ENCODE measurements at regions not wholly inside any gene's neighbourhood (a gene's known extent, or its start where the extent isn't known, plus 50 kb on each side); places are given as distances from the start of the nearest gene placed in this dataset.

DNA sequence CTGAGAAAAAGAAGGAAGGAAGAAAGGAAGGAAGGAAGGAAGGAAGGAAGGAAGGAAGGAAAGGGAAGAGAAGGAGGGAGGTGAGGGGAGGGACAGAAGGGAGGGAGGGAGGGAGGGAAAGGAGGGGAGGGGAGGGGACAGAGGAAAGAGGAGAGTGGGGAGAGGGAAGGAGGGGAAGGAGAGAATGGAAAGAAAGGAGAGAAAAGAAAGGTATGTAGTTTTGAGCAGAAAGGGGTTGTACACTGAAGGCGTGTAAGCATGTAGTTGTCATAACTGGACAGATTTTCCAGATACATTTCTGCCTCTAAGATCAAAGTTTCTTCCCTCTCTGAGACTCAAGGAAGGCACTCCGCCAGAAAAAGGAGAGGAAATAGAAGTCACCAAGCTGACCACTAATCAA lies 113.4 kb upstream of the KBTBD8 start:
- Histone ChIP-seq H3K4me3 (ENCODE audit: severe bottlenecking) (no peak overlapping the region), H3K4me1 (ENCODE audit: insufficient read depth, poor library complexity, severe bottlenecking) (no peaks in the 10 kb centered on the region), H3K27me3 (ENCODE audit: insufficient read depth, poor library complexity, severe bottlenecking) (no peaks in the 10 kb centered on the region), H3K9me3 (ENCODE audit: severe bottlenecking) (no peaks in the 10 kb centered on the region), H3K27ac (ENCODE audit: poor library complexity, severe bottlenecking) (no peak overlapping the region), H3K36me3 (ENCODE audit: low read depth) (no peaks in the 10 kb centered on the region)
- DNase-seq (ENCODE audit: low spot score) (no peak), ATAC-seq (ENCODE audit: low read depth) (no peak)
- TF ChIP-seq, protein P1, sequence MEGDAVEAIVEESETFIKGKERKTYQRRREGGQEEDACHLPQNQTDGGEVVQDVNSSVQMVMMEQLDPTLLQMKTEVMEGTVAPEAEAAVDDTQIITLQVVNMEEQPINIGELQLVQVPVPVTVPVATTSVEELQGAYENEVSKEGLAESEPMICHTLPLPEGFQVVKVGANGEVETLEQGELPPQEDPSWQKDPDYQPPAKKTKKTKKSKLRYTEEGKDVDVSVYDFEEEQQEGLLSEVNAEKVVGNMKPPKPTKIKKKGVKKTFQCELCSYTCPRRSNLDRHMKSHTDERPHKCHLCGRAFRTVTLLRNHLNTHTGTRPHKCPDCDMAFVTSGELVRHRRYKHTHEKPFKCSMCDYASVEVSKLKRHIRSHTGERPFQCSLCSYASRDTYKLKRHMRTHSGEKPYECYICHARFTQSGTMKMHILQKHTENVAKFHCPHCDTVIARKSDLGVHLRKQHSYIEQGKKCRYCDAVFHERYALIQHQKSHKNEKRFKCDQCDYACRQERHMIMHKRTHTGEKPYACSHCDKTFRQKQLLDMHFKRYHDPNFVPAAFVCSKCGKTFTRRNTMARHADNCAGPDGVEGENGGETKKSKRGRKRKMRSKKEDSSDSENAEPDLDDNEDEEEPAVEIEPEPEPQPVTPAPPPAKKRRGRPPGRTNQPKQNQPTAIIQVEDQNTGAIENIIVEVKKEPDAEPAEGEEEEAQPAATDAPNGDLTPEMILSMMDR (IDR thresholded peaks at IDR 0.05; ENCODE audit: poor library complexity, severe bottlenecking), result no peak

DNA sequence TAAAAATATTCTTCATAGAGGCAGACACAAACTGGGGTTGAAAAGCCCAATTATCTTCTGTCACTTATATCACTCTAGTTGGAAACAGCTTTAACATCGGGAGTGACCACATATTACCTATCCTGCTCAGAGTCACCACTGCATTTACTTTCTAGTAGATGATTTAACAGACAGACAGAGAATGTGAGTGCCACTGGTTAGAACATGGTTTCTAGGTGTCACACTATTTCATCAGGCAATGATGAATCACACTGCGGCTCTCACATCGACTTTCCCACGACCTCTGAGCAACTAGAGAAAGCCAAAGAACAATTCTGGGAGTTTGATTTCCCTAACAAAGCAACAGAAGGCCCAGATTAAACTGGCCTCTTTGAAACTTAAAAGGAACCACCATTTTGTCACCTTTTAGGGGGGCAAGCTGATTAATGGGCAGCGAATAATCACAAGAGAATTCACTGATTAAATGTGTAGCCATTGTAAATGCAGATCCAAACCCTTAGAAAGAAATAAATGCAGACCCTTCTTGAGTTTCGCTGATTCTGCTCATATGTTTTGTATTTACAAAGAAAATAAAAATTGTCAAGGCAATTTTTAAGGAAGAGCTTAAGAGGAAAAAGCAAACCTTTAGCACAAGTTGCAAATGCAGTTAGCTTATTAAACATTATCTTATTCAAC lies 112.6 kb upstream of the KBTBD8 start:
- ATAC-seq (ENCODE audit: low read depth) (peak; percentile 57), DNase-seq (ENCODE audit: low spot score) (no peak)
- Histone ChIP-seq H3K4me3 (ENCODE audit: severe bottlenecking) (no peak overlapping the region), H3K9me3 (ENCODE audit: severe bottlenecking) (no peaks in the 10 kb centered on the region), H3K27ac (ENCODE audit: poor library complexity, severe bottlenecking) (no peak overlapping the region), H3K36me3 (ENCODE audit: low read depth) (no peaks in the 10 kb centered on the region), H3K4me1 (ENCODE audit: insufficient read depth, poor library complexity, severe bottlenecking) (no peaks in the 10 kb centered on the region), H3K27me3 (ENCODE audit: insufficient read depth, poor library complexity, severe bottlenecking) (no peaks in the 10 kb centered on the region)
- TF ChIP-seq, protein P1 (IDR thresholded peaks at IDR 0.05; ENCODE audit: poor library complexity, severe bottlenecking), result no peak

DNA sequence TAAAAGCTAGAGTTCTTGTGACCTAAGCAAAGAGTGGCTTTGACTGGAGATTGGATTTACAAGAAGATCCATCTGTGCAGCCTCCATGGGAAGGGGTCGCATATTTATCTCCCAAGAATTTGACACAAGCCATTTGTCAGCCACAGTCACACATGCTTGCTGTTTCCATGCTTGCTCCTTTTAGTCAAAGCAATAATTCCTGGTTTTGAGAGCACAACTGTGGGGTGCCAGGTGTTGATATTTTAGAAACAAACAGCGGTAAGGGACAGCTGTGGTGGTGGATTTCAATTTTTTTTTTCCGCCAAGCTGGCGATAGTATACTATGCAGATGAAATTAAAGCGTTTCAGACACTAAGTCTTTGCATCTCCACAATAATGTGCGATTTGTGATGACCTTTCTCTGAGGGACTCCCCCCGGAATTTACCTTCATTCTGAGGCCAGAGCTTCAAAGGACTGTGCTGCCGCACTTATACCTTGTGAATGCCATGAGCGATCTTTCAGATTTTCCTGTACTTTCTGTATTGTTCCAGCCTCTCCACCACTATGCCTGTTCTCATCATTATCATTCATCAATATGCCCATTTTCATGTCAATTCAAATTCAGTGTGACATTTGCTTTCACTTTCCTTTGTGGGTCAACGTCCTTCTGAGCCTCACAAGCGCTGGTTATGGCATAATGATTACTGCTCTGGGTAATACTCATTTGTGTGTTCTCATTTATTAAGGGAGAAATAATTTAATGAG lies 108.2 kb upstream of the KBTBD8 start:
- H3K36me3 ChIP-seq (ENCODE audit: low read depth), result no peaks in the 10 kb centered on the region
- no peak for DNase-seq (ENCODE audit: low spot score)
- TF ChIP-seq, protein P1 (IDR thresholded peaks at IDR 0.05; ENCODE audit: poor library complexity, severe bottlenecking), result no peak
- no peak for ATAC-seq (ENCODE audit: low read depth)
- no peak overlapping the region for H3K4me3 ChIP-seq (ENCODE audit: severe bottlenecking)
- no peak overlapping the region for H3K27ac ChIP-seq (ENCODE audit: poor library complexity, severe bottlenecking)
- H3K4me1 ChIP-seq (ENCODE audit: insufficient read depth, poor library complexity, severe bottlenecking), result no peaks in the 10 kb centered on the region
- no peaks in the 10 kb centered on the region for H3K27me3 ChIP-seq (ENCODE audit: insufficient read depth, poor library complexity, severe bottlenecking)
- no peaks in the 10 kb centered on the region for H3K9me3 ChIP-seq (ENCODE audit: severe bottlenecking)

DNA sequence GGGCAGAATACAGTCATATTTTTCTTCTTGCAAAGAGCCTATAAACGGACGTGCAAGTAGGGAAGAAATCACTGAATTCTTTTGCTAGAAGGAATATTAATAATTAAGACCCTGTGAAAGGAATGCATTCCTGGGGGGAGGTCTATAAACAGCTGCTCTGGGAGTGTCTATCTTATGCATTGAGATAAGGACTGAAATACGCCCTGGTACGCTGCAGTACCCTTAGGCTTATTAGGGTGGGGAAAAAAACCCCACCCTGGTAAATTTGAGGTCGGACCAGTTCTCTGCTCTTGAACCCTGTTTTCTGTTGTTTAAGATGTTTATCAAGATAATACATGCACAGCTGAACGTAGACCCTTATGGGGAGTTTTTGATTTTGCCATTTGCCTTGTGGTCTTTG lies 100.0 kb upstream of the KBTBD8 start:
- Histone ChIP-seq H3K4me3 (ENCODE audit: severe bottlenecking) (no peak overlapping the region), H3K36me3 (ENCODE audit: low read depth) (no peaks in the 10 kb centered on the region), H3K9me3 (ENCODE audit: severe bottlenecking) (no peaks in the 10 kb centered on the region), H3K4me1 (ENCODE audit: insufficient read depth, poor library complexity, severe bottlenecking) (no peaks in the 10 kb centered on the region), H3K27ac (ENCODE audit: poor library complexity, severe bottlenecking) (no peak overlapping the region), H3K27me3 (ENCODE audit: insufficient read depth, poor library complexity, severe bottlenecking) (no peaks in the 10 kb centered on the region)
- ATAC-seq (ENCODE audit: low read depth) (no peak), DNase-seq (ENCODE audit: low spot score) (no peak)
- TF ChIP-seq, protein P1 (IDR thresholded peaks at IDR 0.05; ENCODE audit: poor library complexity, severe bottlenecking), result no peak

DNA sequence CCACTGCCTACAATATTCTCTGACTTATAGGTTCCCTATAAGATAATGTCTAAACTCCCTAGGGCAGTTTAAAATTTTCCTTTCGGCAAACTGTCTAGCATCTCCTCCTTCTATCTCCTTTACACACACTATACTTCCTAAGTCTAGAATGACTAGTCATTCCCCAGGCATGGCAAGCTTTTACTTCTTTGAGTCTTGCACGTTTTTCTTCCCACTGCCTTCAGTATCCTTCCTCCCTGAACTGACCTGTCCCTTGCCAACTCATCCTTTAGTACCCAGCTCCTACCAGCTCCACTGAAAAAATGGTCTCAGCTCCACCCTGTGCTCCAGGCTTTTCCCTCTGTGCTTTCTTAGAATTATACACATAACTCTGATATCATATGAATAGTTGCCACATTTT lies 93.8 kb upstream of the KBTBD8 start:
- DNase-seq (ENCODE audit: low spot score), result no peak
- TF ChIP-seq, protein P1 (IDR thresholded peaks at IDR 0.05; ENCODE audit: poor library complexity, severe bottlenecking), result no peak
- no peak overlapping the region for H3K27ac ChIP-seq (ENCODE audit: poor library complexity, severe bottlenecking)
- no peaks in the 10 kb centered on the region for H3K9me3 ChIP-seq (ENCODE audit: severe bottlenecking)
- no peaks in the 10 kb centered on the region for H3K36me3 ChIP-seq (ENCODE audit: low read depth)
- no peaks in the 10 kb centered on the region for H3K4me1 ChIP-seq (ENCODE audit: insufficient read depth, poor library complexity, severe bottlenecking)
- H3K4me3 ChIP-seq (ENCODE audit: severe bottlenecking), result no peak overlapping the region
- H3K27me3 ChIP-seq (ENCODE audit: insufficient read depth, poor library complexity, severe bottlenecking), result no peaks in the 10 kb centered on the region
- no peak for ATAC-seq (ENCODE audit: low read depth)
